ENCODE measurements at regions not wholly inside any gene's neighbourhood (a gene's known extent, or its start where the extent isn't known, plus 50 kb on each side); places are given as distances from the start of the nearest gene placed in this dataset.

DNA sequence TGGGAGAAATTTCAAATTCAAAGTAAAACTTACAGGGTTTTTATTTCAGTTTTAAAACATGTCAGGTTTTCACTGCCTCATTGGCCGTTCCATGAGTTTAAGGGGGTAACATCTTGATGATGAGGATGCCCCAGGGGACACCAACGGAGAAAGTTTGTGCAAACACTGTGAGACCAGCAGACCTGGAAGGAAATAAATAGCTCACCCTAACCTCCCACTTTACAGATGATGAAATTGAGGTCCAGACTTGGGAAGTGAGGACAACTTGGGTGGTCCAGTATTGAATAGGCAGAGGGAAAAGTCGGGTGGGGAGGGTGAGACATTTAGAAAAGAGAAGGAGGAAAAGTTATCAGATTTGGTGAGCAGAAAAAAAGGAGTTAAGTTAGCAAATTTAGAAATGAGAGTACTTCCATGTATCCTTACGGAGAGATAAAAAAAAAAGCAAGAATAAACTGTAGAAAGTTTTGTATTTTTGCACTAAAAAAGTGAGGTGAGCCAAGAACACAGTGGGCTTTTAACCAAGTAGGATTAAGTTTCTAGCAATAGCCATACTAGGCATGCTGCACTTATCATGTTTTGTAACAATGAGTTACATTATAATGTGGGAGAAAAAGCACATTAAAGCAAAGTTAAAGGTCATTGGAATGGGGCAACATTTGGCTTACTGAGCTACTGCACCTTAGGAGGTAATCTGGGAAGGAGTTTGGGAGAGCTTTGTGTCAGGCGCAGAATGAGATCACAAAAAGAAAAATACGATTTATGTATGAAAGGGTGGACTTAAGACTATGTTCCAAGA lies 125.1 kb downstream of the GAS1 start:
- 47 to 48% methylated on average over 6 of the region's 6 CpGs for WGBS, 2 donors
- no peak for DNase-seq (ENCODE audit: low spot score in 2 of 2)
- H3K4me3 ChIP-seq (ENCODE audit: low read depth, poor library complexity, severe bottlenecking), result no peak overlapping the region
- intact Hi-C loops (cut with DNase I; ENCODE audit: low total_unique reads), result no loop called here
- TF ChIP-seq, protein P1, sequence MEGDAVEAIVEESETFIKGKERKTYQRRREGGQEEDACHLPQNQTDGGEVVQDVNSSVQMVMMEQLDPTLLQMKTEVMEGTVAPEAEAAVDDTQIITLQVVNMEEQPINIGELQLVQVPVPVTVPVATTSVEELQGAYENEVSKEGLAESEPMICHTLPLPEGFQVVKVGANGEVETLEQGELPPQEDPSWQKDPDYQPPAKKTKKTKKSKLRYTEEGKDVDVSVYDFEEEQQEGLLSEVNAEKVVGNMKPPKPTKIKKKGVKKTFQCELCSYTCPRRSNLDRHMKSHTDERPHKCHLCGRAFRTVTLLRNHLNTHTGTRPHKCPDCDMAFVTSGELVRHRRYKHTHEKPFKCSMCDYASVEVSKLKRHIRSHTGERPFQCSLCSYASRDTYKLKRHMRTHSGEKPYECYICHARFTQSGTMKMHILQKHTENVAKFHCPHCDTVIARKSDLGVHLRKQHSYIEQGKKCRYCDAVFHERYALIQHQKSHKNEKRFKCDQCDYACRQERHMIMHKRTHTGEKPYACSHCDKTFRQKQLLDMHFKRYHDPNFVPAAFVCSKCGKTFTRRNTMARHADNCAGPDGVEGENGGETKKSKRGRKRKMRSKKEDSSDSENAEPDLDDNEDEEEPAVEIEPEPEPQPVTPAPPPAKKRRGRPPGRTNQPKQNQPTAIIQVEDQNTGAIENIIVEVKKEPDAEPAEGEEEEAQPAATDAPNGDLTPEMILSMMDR (IDR thresholded peaks at IDR 0.05), result no peak

DNA sequence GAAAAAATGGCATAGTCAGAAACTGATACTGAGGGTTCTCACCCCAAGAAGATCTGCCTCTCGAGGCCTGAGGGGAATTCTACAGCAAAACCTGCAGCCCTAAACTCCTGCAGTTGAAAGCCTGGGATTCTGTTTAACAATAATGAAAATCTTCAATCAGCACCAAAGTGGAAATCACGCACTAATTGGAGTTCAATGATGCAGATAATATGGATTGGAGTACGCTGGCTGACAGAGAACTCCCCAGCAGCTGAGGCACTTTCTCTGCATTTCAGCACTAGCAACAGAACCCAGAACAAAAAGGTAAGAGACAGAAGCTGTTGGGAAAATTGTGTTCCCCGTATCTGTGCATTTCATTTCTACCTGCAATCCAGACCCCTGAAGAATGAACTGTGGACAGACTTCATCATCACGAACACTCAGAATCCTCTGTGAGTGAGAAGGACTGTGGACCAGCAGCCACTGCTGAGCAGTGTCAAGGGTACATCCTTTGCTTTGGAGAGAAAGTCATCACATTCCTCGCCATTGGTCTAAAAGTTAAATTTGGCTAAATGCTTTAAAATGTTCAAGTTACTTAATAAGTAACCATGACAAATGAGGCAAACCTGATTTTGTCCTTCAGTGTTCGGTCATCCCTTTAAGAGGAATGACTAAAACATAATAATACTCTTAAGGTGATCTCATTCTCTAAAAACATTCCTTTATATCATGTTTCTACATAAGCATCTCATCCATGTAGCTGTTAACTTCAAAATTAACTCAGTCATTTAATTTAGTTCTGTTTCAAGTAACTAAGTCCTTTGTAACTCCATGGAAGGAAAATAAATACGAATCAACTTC lies 126.1 kb downstream of the GAS1 start:
- intact Hi-C loops (cut with DNase I; ENCODE audit: low total_unique reads), result no loop called here
- no peak for DNase-seq (ENCODE audit: low spot score in 2 of 2)
- TF ChIP-seq POLR2A (IDR thresholded peaks at IDR 0.05), result no peak
- TF ChIP-seq, protein P1 (IDR thresholded peaks at IDR 0.05), result no peak
- H3K4me3 ChIP-seq (ENCODE audit: low read depth, poor library complexity, severe bottlenecking), result no peak overlapping the region
- 85 to 87% methylated on average over 8 of the region's 8 CpGs for WGBS, 2 donors

DNA sequence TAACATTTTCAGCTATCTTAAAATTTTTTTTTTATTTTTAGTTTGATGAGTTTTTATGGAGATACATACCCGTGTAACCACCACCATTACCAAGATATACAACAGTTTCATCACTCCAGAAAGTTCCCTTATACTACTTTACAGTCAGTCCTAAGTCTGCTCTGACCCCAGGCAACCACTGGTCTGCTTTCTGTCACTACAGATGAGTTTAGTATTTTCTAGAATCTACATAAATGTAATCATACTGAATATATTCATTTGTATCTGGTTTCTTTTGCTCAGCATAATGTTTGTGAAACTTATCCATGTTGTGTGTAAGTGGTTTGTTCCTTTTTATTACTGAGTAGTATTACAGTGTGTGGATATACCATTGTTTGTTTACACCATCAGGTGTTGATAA lies 127.8 kb downstream of the GAS1 start:
- TF ChIP-seq, protein P1 (IDR thresholded peaks at IDR 0.05), result no peak
- no peak for TF ChIP-seq POLR2A (IDR thresholded peaks at IDR 0.05)
- no peak for DNase-seq (ENCODE audit: low spot score in 2 of 2)
- intact Hi-C loops (cut with DNase I; ENCODE audit: low total_unique reads), result no loop called here
- no peak overlapping the region for H3K4me3 ChIP-seq (ENCODE audit: low read depth, poor library complexity, severe bottlenecking)
- 82 to 85% methylated on average over 1 of the region's 1 CpG for WGBS, 2 donors

DNA sequence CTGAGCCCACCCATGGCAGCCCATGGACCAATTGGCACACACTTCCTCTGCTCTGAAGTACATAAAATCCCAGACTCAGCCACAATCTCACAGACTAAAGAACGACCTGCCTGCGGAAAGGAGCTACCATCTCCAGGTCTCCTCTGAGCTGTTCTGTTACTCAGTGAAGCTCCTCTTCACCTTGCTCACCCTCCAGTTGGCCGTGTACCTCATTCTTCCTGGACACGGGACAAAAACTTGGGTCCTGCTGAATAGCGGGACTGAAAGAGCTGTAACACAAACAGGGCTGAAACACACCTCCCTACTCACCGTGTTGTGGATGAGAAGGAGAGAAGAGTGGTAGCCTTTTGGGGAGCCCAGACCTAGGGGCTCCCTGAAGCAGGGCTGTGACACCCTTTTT lies 128.7 kb downstream of the GAS1 start:
- DNase-seq (ENCODE audit: low spot score in 2 of 2), result no peak
- WGBS, 2 donors, result 92 to 95% methylated on average over 6 of the region's 6 CpGs
- intact Hi-C loops (cut with DNase I; ENCODE audit: low total_unique reads), result no loop called here
- no peak overlapping the region for H3K4me3 ChIP-seq (ENCODE audit: low read depth, poor library complexity, severe bottlenecking)
- TF ChIP-seq, protein P1 (IDR thresholded peaks at IDR 0.05), result no peak
- no peak for TF ChIP-seq POLR2A (IDR thresholded peaks at IDR 0.05)

DNA sequence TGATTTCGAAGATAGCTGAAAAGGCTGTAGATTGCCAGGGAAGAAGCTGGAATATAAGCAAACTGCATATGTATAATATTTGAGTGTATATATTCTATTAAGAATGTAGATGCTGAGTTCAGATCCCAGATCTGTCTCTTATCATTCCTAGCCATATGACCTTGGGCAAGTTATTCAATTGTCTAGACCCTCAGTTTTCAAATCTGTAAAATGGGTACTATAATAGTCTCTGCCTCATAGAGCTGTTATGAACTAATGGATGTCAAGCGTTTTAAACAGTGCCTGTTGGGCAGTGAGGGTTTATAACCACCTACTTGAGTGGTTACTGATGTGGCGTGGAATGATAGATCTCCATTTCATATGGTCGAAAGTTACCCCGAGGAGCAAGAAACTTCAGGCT lies 130.4 kb downstream of the GAS1 start:
- H3K4me3 ChIP-seq (ENCODE audit: low read depth, poor library complexity, severe bottlenecking), result no peak overlapping the region
- intact Hi-C loops (cut with DNase I; ENCODE audit: low total_unique reads), result no loop called here
- DNase-seq (ENCODE audit: low spot score in 2 of 2), result no peak
- TF ChIP-seq POLR2A (IDR thresholded peaks at IDR 0.05), result no peak
- TF ChIP-seq, protein P1 (IDR thresholded peaks at IDR 0.05), result no peak
- 93 to 95% methylated on average over 5 of the region's 5 CpGs for whole genome bisulfite sequencing, 2 donors
